IMR-90 (cell line): ENCODE measurements at regions not wholly inside any gene's neighbourhood (a gene's known extent, or its start where the extent isn't known, plus 50 kb on each side); places are given as distances from the start of the nearest gene placed in this dataset.

ENCODE experiments used
- ATAC-seq: fragments of 200-7000 bp; cut with Tn5 transposase; 2 replicates; pipeline ENCODE4 v1.9.1; 2020; ENCODE audit warnings: low read depth, mild to moderate bottlenecking, moderate library complexity
- BruUV-seq: library from RNA; stranded (reverse); fragments of 400-500 nt; replicated peaks from 2 replicates; lab custom pipeline; 2021; lab: Mats Ljungman, UMichigan
- CTCF ChIA-PET: fragments of 300-600 bp; formaldehyde crosslinking; extraction: SDS; loops from one replicate; lab custom pipeline; 2021; ENCODE audit warnings: antibody characterized with exemption; lab: Yijun Ruan, JAX
- POLR2A ChIA-PET: fragments of 300-600 bp; sonication (Branson Sonifier 250); formaldehyde crosslinking; loops from one replicate; lab custom pipeline; 2022; ENCODE audit warnings: antibody characterized with exemption; ENCODE audit not compliant: unreplicated experiment; lab: Charles Lee
- DNase-seq: peaks from one replicate; pipeline ENCODE4 v3.0.0; 2013
- H2AFZ ChIP-seq: replicated peaks from 2 replicates; pipeline ENCODE3; 2013; ENCODE audit warnings: low read length, mild to moderate bottlenecking; ENCODE audit not compliant: poor library complexity
- H2AK5ac ChIP-seq: 2 replicates; pipeline ENCODE4 v1.6.1; 2013; ENCODE audit warnings: low read depth, low read length, inconsistent platforms
- H2AK9ac ChIP-seq: replicated peaks from 2 replicates; pipeline ENCODE3; 2013; ENCODE audit warnings: mild to moderate bottlenecking, low read depth, low read length, moderate library complexity; ENCODE audit not compliant: poor library complexity
- H2BK120ac ChIP-seq: 2 replicates; pipeline ENCODE4 v1.6.1; 2013; ENCODE audit warnings: low read depth, low read length, inconsistent platforms
- H2BK15ac ChIP-seq: 3 replicates; pipeline ENCODE4 v1.6.1; 2013; ENCODE audit warnings: low read depth, low read length, inconsistent platforms
- H2BK20ac ChIP-seq: 2 replicates; pipeline ENCODE4 v1.6.1; 2013; ENCODE audit warnings: low read depth, mild to moderate bottlenecking, inconsistent platforms, low read length, moderate library complexity
- H2BK5ac ChIP-seq: 2 replicates; pipeline ENCODE4 v1.6.1; 2013; ENCODE audit warnings: mild to moderate bottlenecking, low read depth, low read length, inconsistent platforms; ENCODE audit not compliant: poor library complexity, severe bottlenecking
- H3K14ac ChIP-seq: replicated peaks from 2 replicates; pipeline ENCODE4 v1.6.1; 2013; ENCODE audit warnings: low read depth, low read length, inconsistent platforms
- H3K18ac ChIP-seq: 2 replicates; pipeline ENCODE4 v1.6.1; 2013; ENCODE audit warnings: low read depth, low read length, control low read depth
- H3K23ac ChIP-seq: 2 replicates; pipeline ENCODE4 v1.6.1; 2013; ENCODE audit warnings: low read depth, low read length, inconsistent platforms
- H3K27ac ChIP-seq: 2 replicates; pipeline ENCODE4 v1.5.1; 2013; ENCODE audit warnings: mild to moderate bottlenecking, control low read depth, low read length; ENCODE audit not compliant: insufficient read depth
- H3K27me3 ChIP-seq: 2 replicates; pipeline ENCODE4 v1.6.1; 2013; ENCODE audit warnings: low read length; ENCODE audit not compliant: control insufficient read depth, insufficient read depth
- H3K36me3 ChIP-seq: 2 replicates; pipeline ENCODE4 v1.6.1; 2013; ENCODE audit warnings: low read length, mixed read lengths; ENCODE audit not compliant: control insufficient read depth, insufficient read depth
- H3K4ac ChIP-seq: 2 replicates; pipeline ENCODE4 v1.6.1; 2013; ENCODE audit warnings: low read depth, low read length, inconsistent platforms
- H3K4me1 ChIP-seq: 2 replicates; pipeline ENCODE4 v1.6.1; 2013; ENCODE audit warnings: low read length, mixed read lengths; ENCODE audit not compliant: control insufficient read depth, insufficient read depth
- H3K4me2 ChIP-seq: 2 replicates; pipeline ENCODE4 v1.6.1; 2013; ENCODE audit warnings: low read depth, mild to moderate bottlenecking, control low read depth, low read length, moderate library complexity
- H3K4me3 ChIP-seq: 2 replicates; pipeline ENCODE4 v1.5.1; 2013; ENCODE audit warnings: low read depth, mild to moderate bottlenecking, control low read depth, low read length, moderate library complexity; ENCODE audit not compliant: insufficient read depth
- H3K56ac ChIP-seq: 2 replicates; pipeline ENCODE4 v1.6.1; 2013; ENCODE audit warnings: low read length, inconsistent platforms; ENCODE audit not compliant: insufficient read depth; ENCODE audit errors: extremely low read depth
- H3K79me1 ChIP-seq, 2 experiments: 2 replicates each; pipeline ENCODE4 v1.6.1; 2013; ENCODE audit warnings: low read length in 2 of 2, inconsistent platforms in 1 of 2, low read depth in 1 of 2
- H3K9ac ChIP-seq: 2 replicates; pipeline ENCODE4 v1.6.1; 2013; ENCODE audit warnings: low read depth, low read length, control low read depth
- H3K9me1 ChIP-seq: 2 replicates; pipeline ENCODE4 v1.6.1; 2013; ENCODE audit warnings: low read length, inconsistent platforms; ENCODE audit not compliant: insufficient read depth
- H3K9me3 ChIP-seq: 2 replicates; pipeline ENCODE4 v1.6.1; 2013; ENCODE audit warnings: low read length; ENCODE audit not compliant: control insufficient read depth, insufficient read depth
- H4K20me1 ChIP-seq: 2 replicates; pipeline ENCODE4 v1.6.1; 2013; ENCODE audit warnings: low read length, inconsistent platforms; ENCODE audit not compliant: insufficient read depth
- H4K5ac ChIP-seq: 2 replicates; pipeline ENCODE4 v1.6.1; 2013; ENCODE audit warnings: mild to moderate bottlenecking, low read depth, low read length, control low read depth
- H4K8ac ChIP-seq, 2 experiments: 2 replicates each; pipeline ENCODE4 v1.6.1; 2013; ENCODE audit warnings: low read depth in 2 of 2, low read length in 2 of 2, control low read depth in 1 of 2, inconsistent platforms in 1 of 2
- H4K91ac ChIP-seq: 2 replicates; pipeline ENCODE4 v1.6.1; 2013; ENCODE audit warnings: low read depth, low read length, inconsistent platforms; ENCODE audit not compliant: insufficient read depth
- BHLHE40 ChIP-seq: fragments of 150-350 bp; IDR thresholded peaks from 2 replicates; pipeline ENCODE4 v1.6.1; 2016; ENCODE audit warnings: mild to moderate bottlenecking, low read depth, low read length
- CHD1 ChIP-seq: IDR thresholded peaks from 2 replicates; pipeline ENCODE4 v1.6.1; 2012; ENCODE audit warnings: low read depth, low read length, improper control_type of control experiment
- CTCF ChIP-seq: conservative IDR thresholded peaks from 2 replicates; pipeline ENCODE4 v1.5.1; 2012; ENCODE audit warnings: mild to moderate bottlenecking, low read depth, low read length, improper control_type of control experiment
- ELK1 ChIP-seq: fragments of 150-350 bp; IDR thresholded peaks from 2 replicates; pipeline ENCODE4 v1.6.1; 2016; ENCODE audit warnings: low read depth, mild to moderate bottlenecking, low read length, moderate library complexity, borderline replicate concordance
- FOS ChIP-seq: fragments of 150-350 bp; IDR thresholded peaks from 2 replicates; pipeline ENCODE4 v1.6.1; 2016; ENCODE audit warnings: low read depth, low read length
- MAFK ChIP-seq: IDR thresholded peaks from 2 replicates; pipeline ENCODE4 v1.6.1; 2012; ENCODE audit warnings: low read depth, low read length, improper control_type of control experiment
- MAZ ChIP-seq: IDR thresholded peaks from 2 replicates; pipeline ENCODE4 v1.6.1; 2012; ENCODE audit warnings: low read depth, mild to moderate bottlenecking, low read length, improper control_type of control experiment, moderate library complexity, borderline replicate concordance
- MXI1 ChIP-seq: IDR thresholded peaks from 2 replicates; pipeline ENCODE4 v1.6.1; 2012; ENCODE audit warnings: low read depth, mild to moderate bottlenecking, low read length, moderate library complexity, borderline replicate concordance
- NFE2L2 ChIP-seq: fragments of 150-350 bp; IDR thresholded peaks from 2 replicates; pipeline ENCODE4 v1.6.1; 2016; ENCODE audit warnings: low read depth, mild to moderate bottlenecking, low read length
- RAD21 ChIP-seq: IDR thresholded peaks from 2 replicates; pipeline ENCODE4 v1.6.1; 2012; ENCODE audit warnings: low read length, improper control_type of control experiment
- RCOR1 ChIP-seq: IDR thresholded peaks from 2 replicates; pipeline ENCODE4 v1.6.1; 2012; ENCODE audit warnings: mild to moderate bottlenecking, low read length, improper control_type of control experiment; ENCODE audit not compliant: insufficient replicate concordance
- SMC3 ChIP-seq: fragments of 150-350 bp; IDR thresholded peaks from 2 replicates; pipeline ENCODE4 v1.6.1; 2016; ENCODE audit warnings: low read depth, mild to moderate bottlenecking, antibody characterized with exemption, low read length, moderate library complexity
- WGBS, 2 experiments: methylation state at CpG; one replicate each; pipeline versions ENCODE4 v1.1.5 to v1.1.7; 2013; ENCODE audit warnings: missing lambda C conversion rate in 2 of 2; ENCODE audit not compliant: insufficient read length in 1 of 2; ENCODE audit errors: extremely low coverage in 2 of 2; 5-methylcytosine and 5-hydroxymethylcytosine counted together
- dilution Hi-C: fragments of 300-500 bp; cut with HindIII; formaldehyde crosslinking; loops from one replicate; pipeline ENCODE4 v1.14.3; 2018; ENCODE audit warnings: low sequenced_read_pairs; ENCODE audit not compliant: unreplicated experiment
- in situ Hi-C: fragments of 300-500 bp; cut with MboI; formaldehyde crosslinking; loops from 3 replicates; pipeline ENCODE4 v1.14.3; 2019; ENCODE audit warnings: low sequenced_read_pairs, inconsistent platforms, mixed read lengths
- intact Hi-C: fragments of 100-400 bp; cut with micrococcal nuclease; formaldehyde crosslinking; loops from 2 replicates; pipeline ENCODE4 v1.10.0; 2022

- dilution Hi-C loops: no loop called here
- Histone ChIP-seq H3K4me1 (no peaks in the 10 kb centered on the region), H3K4me2 (no peak overlapping the region), H3K56ac (no peak overlapping the region), H3K9me3 (no peaks in the 10 kb centered on the region), H3K18ac (no peak overlapping the region), H3K4ac (no peak overlapping the region), H2BK120ac (no peak overlapping the region), H4K5ac (no peak overlapping the region), H3K14ac (no peak overlapping the region), H4K91ac (no peak overlapping the region), H2BK5ac (no peak overlapping the region), H4K8ac (no peak overlapping the region), H4K20me1 (no peaks in the 10 kb centered on the region), H3K27ac (no peak overlapping the region), H2AFZ (no peak overlapping the region), H3K23ac (no peak overlapping the region), H2AK5ac (no peak overlapping the region), H2BK15ac (no peak overlapping the region), H3K79me1 (no peaks in the 10 kb centered on the region), H2BK20ac (no peak overlapping the region), H3K4me3 (no peak overlapping the region), H3K9me1 (no peaks in the 10 kb centered on the region), H3K36me3 (no peaks in the 10 kb centered on the region), H3K27me3 (no peaks in the 10 kb centered on the region; the same call in 1 of the 2 replicates), H3K9ac (no peak overlapping the region), H2AK9ac (no peak overlapping the region)
- WGBS, 2 experiments: no CpG with 5 or more reads among the region's 2 CpGs
- no TSS peak for BruUV-seq
- TF ChIP-seq MXI1 (no peak), SMC3 (no peak), FOS (no peak), MAZ (no peak), MAFK (no peak), ELK1 (no peak), CTCF (no peak), RCOR1 (no peak), CHD1 (no peak), RAD21 (no peak), BHLHE40 (no peak), NFE2L2 (no peak)
- ChIA-PET POLR2A (no interaction called here), CTCF (no interaction called here)
- no peak for ATAC-seq
- in situ Hi-C loops: no loop called here
- no peak for DNase-seq
- intact Hi-C loops: no loop called here
Measured at GRCh38 chr12:115417610-115418009, 733.6 kb upstream of the TBX3 start.
